HEK293 (cell line): ENCODE measurements at regions not wholly inside any gene's neighbourhood (a gene's known extent, or its start where the extent isn't known, plus 50 kb on each side); places are given as distances from the start of the nearest gene placed in this dataset.

Experiments used
- CTCF ChIA-PET: fragments of 350-600 bp; formaldehyde crosslinking; extraction: SDS; loops from one replicate; lab custom pipeline; 2021; ENCODE audit warnings: antibody characterized with exemption; lab: Yijun Ruan, JAX
- POLR2A ChIA-PET: fragments of 300-600 bp; formaldehyde crosslinking; extraction: SDS; loops from one replicate; lab custom pipeline; 2020; ENCODE audit warnings: antibody characterized with exemption, inconsistent platforms; lab: Yijun Ruan, JAX
- H3K27ac ChIP-seq: fragments of 200-500 bp; sonication (Bioruptor generic); 2 replicates; pipeline ENCODE4 v1.5.1; 2014; ENCODE audit warnings: low read depth, low read length, control low read depth, inconsistent platforms; ENCODE audit errors: extremely low read depth
- H3K36me3 ChIP-seq, 2 experiments: fragments of 200-500 bp in 1 of 2; sonication (Bioruptor generic) in 1 of 2; 1 replicate in 1 of 2; 2 replicates in 1 of 2; pipeline ENCODE4 v1.5.1; 2014 to 2017; ENCODE audit warnings: inconsistent platforms in 2 of 2, low read length in 2 of 2; ENCODE audit not compliant: control insufficient read depth in 2 of 2, insufficient read depth in 1 of 2
- H3K4me1 ChIP-seq: fragments of 200-500 bp; sonication (Bioruptor generic); 2 replicates; pipeline ENCODE4 v1.5.1; 2014; ENCODE audit warnings: mild to moderate bottlenecking, low read length, inconsistent platforms; ENCODE audit not compliant: control insufficient read depth, insufficient read depth
- H3K4me3 ChIP-seq: 2 replicates; pipeline ENCODE4 v1.5.1; 2011; ENCODE audit warnings: low read depth, mild to moderate bottlenecking, control low read depth, low read length, moderate library complexity
- H3K9me3 ChIP-seq: fragments of 200-500 bp; sonication (Bioruptor generic); 2 replicates; pipeline ENCODE4 v1.5.1; 2014; ENCODE audit warnings: low read depth, low read length, inconsistent platforms; ENCODE audit not compliant: control insufficient read depth, insufficient read depth
- GLI4 ChIP-seq: fragments of 450-650 bp; formaldehyde crosslinking; IDR thresholded peaks from 2 replicates; pipeline ENCODE4 v1.5.1; 2016; ENCODE audit warnings: missing biosample characterization, missing genetic modification characterization
- KLF16 ChIP-seq: fragments of 450-650 bp; formaldehyde crosslinking; IDR thresholded peaks from 2 replicates; pipeline ENCODE4 v1.5.1; 2017; ENCODE audit warnings: missing biosample characterization, missing genetic modification characterization
- KLF9 ChIP-seq: fragments of 450-650 bp; formaldehyde crosslinking; IDR thresholded peaks from 2 replicates; pipeline ENCODE4 v1.5.1; 2016; ENCODE audit warnings: missing biosample characterization, missing genetic modification characterization, low read depth
- TRIM28 ChIP-seq: IDR thresholded peaks from 2 replicates; pipeline ENCODE4 v1.6.1; 2011; ENCODE audit warnings: low read length, control low read depth, borderline replicate concordance
- ZBTB20 ChIP-seq: fragments of 450-650 bp; formaldehyde crosslinking; IDR thresholded peaks from 2 replicates; pipeline ENCODE4 v1.5.1; 2016; ENCODE audit warnings: missing biosample characterization, missing genetic modification characterization
- ZBTB21 ChIP-seq: fragments of 450-650 bp; formaldehyde crosslinking; IDR thresholded peaks from 2 replicates; pipeline ENCODE4 v1.5.1; 2017; ENCODE audit warnings: missing biosample characterization, missing genetic modification characterization
- ZEB2 ChIP-seq: fragments of 450-650 bp; formaldehyde crosslinking; IDR thresholded peaks from 2 replicates; pipeline ENCODE4 v1.5.1; 2016; ENCODE audit warnings: missing biosample characterization, missing genetic modification characterization
- ZNF26 ChIP-seq: fragments of 450-650 bp; formaldehyde crosslinking; IDR thresholded peaks from 2 replicates; pipeline ENCODE4 v1.5.1; 2016; ENCODE audit warnings: missing biosample characterization, missing genetic modification characterization
- ZNF350 ChIP-seq: fragments of 450-650 bp; formaldehyde crosslinking; IDR thresholded peaks from 2 replicates; pipeline ENCODE4 v1.5.0; 2017; ENCODE audit warnings: missing biosample characterization, mild to moderate bottlenecking, missing genetic modification characterization
- ZNF366 ChIP-seq: fragments of 450-650 bp; formaldehyde crosslinking; conservative IDR thresholded peaks from 2 replicates; pipeline ENCODE4 v1.5.1; 2016; ENCODE audit warnings: missing biosample characterization, missing genetic modification characterization
- ZNF394 ChIP-seq: fragments of 450-650 bp; formaldehyde crosslinking; IDR thresholded peaks from 2 replicates; pipeline ENCODE4 v1.5.1; 2016; ENCODE audit warnings: missing biosample characterization, missing genetic modification characterization, mild to moderate bottlenecking, moderate library complexity, borderline replicate concordance
- ZNF571 ChIP-seq: fragments of 450-650 bp; formaldehyde crosslinking; IDR thresholded peaks from 2 replicates; pipeline ENCODE4 v1.5.0; 2017; ENCODE audit warnings: missing biosample characterization, missing genetic modification characterization
- ZNF837 ChIP-seq: fragments of 450-650 bp; formaldehyde crosslinking; IDR thresholded peaks from 2 replicates; pipeline ENCODE4 v1.5.1; 2016; ENCODE audit warnings: missing biosample characterization, missing genetic modification characterization
- ZSCAN16 ChIP-seq: fragments of 450-650 bp; formaldehyde crosslinking; IDR thresholded peaks from 2 replicates; pipeline ENCODE4 v1.5.1; 2016; ENCODE audit warnings: missing biosample characterization, missing genetic modification characterization
- ZSCAN4 ChIP-seq: fragments of 450-650 bp; formaldehyde crosslinking; IDR thresholded peaks from 2 replicates; pipeline ENCODE4 v1.5.1; 2017; ENCODE audit warnings: missing biosample characterization, missing genetic modification characterization
- TF ChIP-seq, protein P1 (sequence below): fragments of 450-650 bp; formaldehyde crosslinking; IDR thresholded peaks from 2 replicates; pipeline ENCODE4 v1.5.1; 2016; ENCODE audit warnings: missing biosample characterization, missing genetic modification characterization
- TF ChIP-seq, protein P2 (sequence below): fragments of 450-650 bp; formaldehyde crosslinking; IDR thresholded peaks from 2 replicates; pipeline ENCODE4 v1.5.1; 2016; ENCODE audit warnings: missing biosample characterization, missing genetic modification characterization
- TF ChIP-seq, protein P3 (sequence below): fragments of 450-650 bp; formaldehyde crosslinking; IDR thresholded peaks from 2 replicates; pipeline ENCODE4 v1.5.1; 2016; ENCODE audit warnings: missing biosample characterization, missing genetic modification characterization
- TF ChIP-seq, protein P4 (sequence below): fragments of 450-650 bp; formaldehyde crosslinking; conservative IDR thresholded peaks from 2 replicates; pipeline ENCODE4 v1.5.1; 2016; ENCODE audit warnings: low read depth, missing biosample characterization, missing genetic modification characterization

DNA sequence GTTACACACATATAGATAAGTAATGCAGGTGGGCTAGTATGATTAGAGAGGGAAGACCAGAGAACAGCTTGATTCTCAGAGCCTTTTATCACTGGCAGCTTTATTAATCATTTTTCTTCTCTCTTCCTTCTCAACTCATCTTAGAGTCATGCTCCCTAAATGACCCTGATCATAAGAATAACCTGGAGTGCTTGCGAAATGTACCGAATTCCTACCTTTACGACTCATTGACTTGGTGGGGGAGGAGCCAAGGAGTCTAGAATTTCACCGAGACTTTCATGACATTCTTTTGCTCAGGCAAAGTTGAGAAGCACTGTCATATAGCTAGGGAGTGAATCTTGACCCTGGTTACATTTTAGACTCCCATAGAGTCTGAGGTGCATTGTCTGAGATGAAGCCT lies 298.9 kb upstream of the PUDP start:
- no peak for TF ChIP-seq TRIM28
- TF ChIP-seq ZNF366 (tag by site-specific recombination) = no peak
- no peak for TF ChIP-seq GLI4 (tag by site-specific recombination)
- TF ChIP-seq ZSCAN4 (tag by site-specific recombination) = no peak
- TF ChIP-seq, protein P1, sequence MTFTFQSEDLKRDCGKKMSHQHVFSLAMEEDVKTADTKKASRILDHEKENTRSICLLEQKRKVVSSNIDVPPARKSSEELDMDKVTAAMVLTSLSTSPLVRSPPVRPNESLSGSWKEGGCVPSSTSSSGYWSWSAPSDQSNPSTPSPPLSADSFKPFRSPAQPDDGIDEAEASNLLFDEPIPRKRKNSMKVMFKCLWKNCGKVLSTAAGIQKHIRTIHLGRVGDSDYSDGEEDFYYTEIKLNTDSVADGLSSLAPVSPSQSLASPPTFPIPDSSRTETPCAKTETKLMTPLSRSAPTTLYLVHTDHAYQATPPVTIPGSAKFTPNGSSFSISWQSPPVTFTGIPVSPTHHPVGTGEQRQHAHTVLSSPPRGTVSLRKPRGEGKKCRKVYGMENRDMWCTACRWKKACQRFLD (tag by site-specific recombination) = no peak
- TF ChIP-seq, protein P2, sequence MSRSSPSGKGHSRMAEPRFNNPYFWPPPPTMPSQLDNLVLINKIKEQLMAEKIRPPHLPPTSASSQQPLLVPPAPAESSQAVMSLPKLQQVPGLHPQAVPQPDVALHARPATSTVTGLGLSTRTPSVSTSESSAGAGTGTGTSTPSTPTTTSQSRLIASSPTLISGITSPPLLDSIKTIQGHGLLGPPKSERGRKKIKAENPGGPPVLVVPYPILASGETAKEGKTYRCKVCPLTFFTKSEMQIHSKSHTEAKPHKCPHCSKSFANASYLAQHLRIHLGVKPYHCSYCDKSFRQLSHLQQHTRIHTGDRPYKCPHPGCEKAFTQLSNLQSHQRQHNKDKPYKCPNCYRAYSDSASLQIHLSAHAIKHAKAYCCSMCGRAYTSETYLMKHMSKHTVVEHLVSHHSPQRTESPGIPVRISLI (tag by site-specific recombination) = no peak
- TF ChIP-seq, protein P3, sequence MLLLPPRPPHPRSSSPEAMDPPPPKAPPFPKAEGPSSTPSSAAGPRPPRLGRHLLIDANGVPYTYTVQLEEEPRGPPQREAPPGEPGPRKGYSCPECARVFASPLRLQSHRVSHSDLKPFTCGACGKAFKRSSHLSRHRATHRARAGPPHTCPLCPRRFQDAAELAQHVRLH (tag by site-specific recombination) = no peak
- TF ChIP-seq KLF16 = no peak
- TF ChIP-seq, protein P4, sequence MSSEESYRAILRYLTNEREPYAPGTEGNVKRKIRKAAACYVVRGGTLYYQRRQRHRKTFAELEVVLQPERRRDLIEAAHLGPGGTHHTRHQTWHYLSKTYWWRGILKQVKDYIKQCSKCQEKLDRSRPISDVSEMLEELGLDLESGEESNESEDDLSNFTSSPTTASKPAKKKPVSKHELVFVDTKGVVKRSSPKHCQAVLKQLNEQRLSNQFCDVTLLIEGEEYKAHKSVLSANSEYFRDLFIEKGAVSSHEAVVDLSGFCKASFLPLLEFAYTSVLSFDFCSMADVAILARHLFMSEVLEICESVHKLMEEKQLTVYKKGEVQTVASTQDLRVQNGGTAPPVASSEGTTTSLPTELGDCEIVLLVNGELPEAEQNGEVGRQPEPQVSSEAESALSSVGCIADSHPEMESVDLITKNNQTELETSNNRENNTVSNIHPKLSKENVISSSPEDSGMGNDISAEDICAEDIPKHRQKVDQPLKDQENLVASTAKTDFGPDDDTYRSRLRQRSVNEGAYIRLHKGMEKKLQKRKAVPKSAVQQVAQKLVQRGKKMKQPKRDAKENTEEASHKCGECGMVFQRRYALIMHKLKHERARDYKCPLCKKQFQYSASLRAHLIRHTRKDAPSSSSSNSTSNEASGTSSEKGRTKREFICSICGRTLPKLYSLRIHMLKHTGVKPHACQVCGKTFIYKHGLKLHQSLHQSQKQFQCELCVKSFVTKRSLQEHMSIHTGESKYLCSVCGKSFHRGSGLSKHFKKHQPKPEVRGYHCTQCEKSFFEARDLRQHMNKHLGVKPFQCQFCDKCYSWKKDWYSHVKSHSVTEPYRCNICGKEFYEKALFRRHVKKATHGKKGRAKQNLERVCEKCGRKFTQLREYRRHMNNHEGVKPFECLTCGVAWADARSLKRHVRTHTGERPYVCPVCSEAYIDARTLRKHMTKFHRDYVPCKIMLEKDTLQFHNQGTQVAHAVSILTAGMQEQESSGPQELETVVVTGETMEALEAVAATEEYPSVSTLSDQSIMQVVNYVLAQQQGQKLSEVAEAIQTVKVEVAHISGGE = no peak
- TF ChIP-seq ZSCAN16 (tag by site-specific recombination) = no peak
- no peak for TF ChIP-seq ZBTB20 (tag by site-specific recombination)
- no peak for TF ChIP-seq ZNF350 (tag by site-specific recombination)
- no peak for TF ChIP-seq ZBTB21 (tag by site-specific recombination)
- TF ChIP-seq ZNF571 = no peak
- no peak for TF ChIP-seq ZNF26
- no peak for TF ChIP-seq ZNF394 (tag by site-specific recombination)
- TF ChIP-seq KLF9 (tag by site-specific recombination) = no peak
- TF ChIP-seq ZEB2 (tag by site-specific recombination) = no peak
- TF ChIP-seq ZNF837 (tag by site-specific recombination) = no peak
- ChIA-PET POLR2A (no interaction called here), CTCF (no interaction called here)
- Histone ChIP-seq H3K27ac (no peak overlapping the region), H3K9me3 (no peaks in the 10 kb centered on the region), H3K36me3 (no peaks in the 10 kb centered on the region), H3K4me3 (no peak overlapping the region), H3K4me1 (no peaks in the 10 kb centered on the region)
